Right cardiac atrium (tissue), 5 donors: ENCODE measurements at regions not wholly inside any gene's neighbourhood (a gene's known extent, or its start where the extent isn't known, plus 50 kb on each side); places are given as distances from the start of the nearest gene placed in this dataset.
A peak's percentile ranks its signal among the peaks of the same experiment; 100 is the strongest.

Source experiments
- ATAC-seq, 2 donors: fragments of 200-7000 bp; cut with Tn5 transposase; one replicate each; pipeline versions ENCODE4 v1.8.0 to v1.9.1; 2020; ENCODE audit warnings: moderate library complexity in 2 of 2, mild to moderate bottlenecking in 1 of 2
- DNase-seq, 3 donors: peaks; one replicate each; pipeline ENCODE4 v3.0.0-alpha.2; 2020
- H3K27ac ChIP-seq: one replicate; pipeline ENCODE4 v1.5.1; 2013; ENCODE audit warnings: mild to moderate bottlenecking, low read length, control low read depth, moderate library complexity
- H3K27me3 ChIP-seq: one replicate; pipeline ENCODE4 v1.6.1; 2013; ENCODE audit not compliant: control insufficient read depth, insufficient read depth
- H3K4me1 ChIP-seq: one replicate; pipeline ENCODE4 v1.6.1; 2013; ENCODE audit warnings: low read length; ENCODE audit not compliant: control insufficient read depth, insufficient read depth
- H3K4me3 ChIP-seq: one replicate; pipeline ENCODE4 v1.5.1; 2013; ENCODE audit warnings: low read length, control low read depth
- H3K9me3 ChIP-seq: one replicate; pipeline ENCODE4 v1.6.1; 2013; ENCODE audit warnings: low read length; ENCODE audit not compliant: control insufficient read depth
- WGBS: extraction: QIAGEN DNeasy Blood & Tissue Kit; methylation state at CpG from one replicate; pipeline ENCODE4 v1.1.7; 2013; 5-methylcytosine and 5-hydroxymethylcytosine counted together
- intact Hi-C, 4 donors: fragments of 100-400 bp; cut with DNase I; formaldehyde crosslinking; loops; one replicate each; pipeline versions ENCODE4 v1.11.0 to v1.14.0; 2022 to 2023
- donor health status: healthy with polysubstance abuse.
- donor health status: DM: no; HTN: yes; CAD: no.
- donor health status: DM: no; HTN: no; CAD: no.
- donor health status: DM: no; HTN: yes; CAD: no; lungs with severe emphysema.
- donor health status: DM: yes; HTN: yes; CAD: no.

DNA sequence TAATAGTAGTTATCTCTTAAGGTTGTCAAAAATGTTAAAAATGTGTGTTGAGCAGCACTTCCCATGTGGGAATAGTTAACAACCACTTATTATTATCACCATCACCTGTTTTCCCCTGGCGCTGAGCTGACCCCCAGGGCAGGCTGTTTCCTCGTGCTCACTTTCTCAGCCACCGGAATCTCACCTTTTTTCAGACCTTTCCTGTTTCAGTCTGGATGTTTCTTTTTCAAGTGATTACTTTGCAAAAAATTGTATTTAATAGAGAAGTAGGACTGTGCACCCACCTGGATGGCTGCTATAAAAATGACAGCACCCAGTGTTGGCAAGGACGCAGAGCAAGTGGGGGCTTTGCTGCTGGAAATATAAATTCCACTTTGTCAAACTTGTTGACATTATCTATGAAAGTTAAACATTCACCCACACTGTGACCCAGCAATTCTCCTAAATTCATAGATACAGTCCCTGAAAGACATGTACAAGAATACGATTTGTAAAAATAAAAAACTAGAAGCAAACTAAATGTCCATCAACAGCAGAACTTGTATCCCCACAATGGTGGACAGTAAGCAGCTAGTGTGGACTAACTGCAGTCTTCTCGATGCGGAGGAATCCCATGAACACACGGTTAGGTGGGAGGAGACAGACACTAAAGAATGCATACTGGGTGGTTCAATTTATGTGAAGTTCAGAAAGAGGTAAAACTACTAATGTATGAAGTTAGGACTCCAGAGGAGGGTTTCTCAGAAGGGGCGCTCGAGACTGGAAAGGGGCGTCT is 66.5 kb downstream of the SOWAHC start:
- Histone ChIP-seq H3K9me3 (no peaks in the 10 kb centered on the region), H3K27me3 (no peaks in the 10 kb centered on the region), H3K4me1 (peaks cover 3% of the 10 kb centered on the region), H3K4me3 (no peak overlapping the region), H3K27ac (no peak overlapping the region)
- DNase-seq: no peak
- intact Hi-C loops: no loop called here
- WGBS: 80% methylated on average over 11 of the region's 11 CpGs
- ATAC-seq: no peak

DNA sequence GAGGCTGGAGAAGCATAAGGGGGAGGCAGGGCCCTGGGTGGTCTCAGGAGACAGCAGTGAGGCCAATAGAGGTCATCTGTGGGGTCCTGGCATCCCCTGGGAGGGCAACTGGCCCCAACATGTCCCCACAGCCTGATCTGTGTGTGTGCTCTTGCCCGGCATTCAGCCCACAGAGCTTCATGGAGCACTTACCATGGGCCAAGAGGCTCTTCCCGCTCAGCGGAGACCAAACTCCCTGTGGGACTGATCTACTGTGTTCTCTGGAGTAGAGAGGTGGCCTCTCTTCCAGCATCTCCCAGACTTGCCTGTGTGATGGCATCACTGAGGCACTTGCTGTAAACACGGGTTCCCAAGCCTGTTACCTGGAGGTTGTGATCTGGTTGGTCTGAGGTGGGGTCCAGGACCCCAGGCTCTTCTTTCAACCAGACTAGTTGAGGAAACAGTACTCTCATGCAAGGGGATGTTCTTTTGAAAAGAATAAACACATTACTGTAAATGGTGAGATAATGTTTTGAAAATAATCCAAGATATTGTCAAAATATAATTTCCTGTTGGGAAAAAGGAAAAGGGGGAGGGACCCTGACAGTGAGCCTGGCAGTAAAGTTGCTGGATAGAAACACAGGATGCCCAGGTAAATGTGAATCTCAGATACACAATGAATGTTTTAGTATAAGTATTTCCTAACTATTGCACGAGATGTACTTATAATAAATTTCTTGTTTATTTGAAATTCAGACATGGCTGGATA is 67.6 kb downstream of the SOWAHC start:
- Histone ChIP-seq H3K4me1 (peaks cover 3% of the 10 kb centered on the region), H3K27ac (peak overlapping the region; percentile 61), H3K27me3 (no peaks in the 10 kb centered on the region), H3K4me3 (no peak overlapping the region), H3K9me3 (no peaks in the 10 kb centered on the region)
- intact Hi-C loops: no loop called here
- no peak for DNase-seq
- 62% methylated on average over 5 of the region's 5 CpGs for WGBS
- ATAC-seq: peak in 1 of 2 donors; percentile 22

DNA sequence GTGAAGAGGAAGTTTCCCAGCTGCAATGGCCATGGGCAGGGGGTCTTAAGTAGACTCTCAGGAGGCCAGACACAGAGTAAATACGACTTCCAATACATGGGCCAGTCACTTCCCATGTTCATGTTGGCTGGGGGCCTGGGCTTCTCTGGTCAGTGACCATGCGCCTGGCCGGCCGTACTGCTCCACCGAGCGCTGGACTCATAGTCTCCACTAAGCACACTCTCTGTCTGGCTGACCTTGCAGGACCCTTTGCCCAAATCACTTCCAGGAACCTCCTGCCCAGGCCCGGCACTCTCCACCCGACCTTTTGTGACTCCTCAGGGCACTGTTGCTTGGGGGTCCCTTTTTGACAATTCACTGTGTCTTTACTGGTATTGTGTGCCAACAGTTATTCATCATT is 69.3 kb downstream of the SOWAHC start:
- ATAC-seq: no peak
- Histone ChIP-seq H3K4me1 (peaks cover 3% of the 10 kb centered on the region), H3K27ac (no peak overlapping the region), H3K27me3 (no peaks in the 10 kb centered on the region), H3K4me3 (no peak overlapping the region), H3K9me3 (no peaks in the 10 kb centered on the region)
- WGBS: 80% methylated on average over 8 of the region's 8 CpGs
- DNase-seq: no peak
- intact Hi-C loops: no loop called here

DNA sequence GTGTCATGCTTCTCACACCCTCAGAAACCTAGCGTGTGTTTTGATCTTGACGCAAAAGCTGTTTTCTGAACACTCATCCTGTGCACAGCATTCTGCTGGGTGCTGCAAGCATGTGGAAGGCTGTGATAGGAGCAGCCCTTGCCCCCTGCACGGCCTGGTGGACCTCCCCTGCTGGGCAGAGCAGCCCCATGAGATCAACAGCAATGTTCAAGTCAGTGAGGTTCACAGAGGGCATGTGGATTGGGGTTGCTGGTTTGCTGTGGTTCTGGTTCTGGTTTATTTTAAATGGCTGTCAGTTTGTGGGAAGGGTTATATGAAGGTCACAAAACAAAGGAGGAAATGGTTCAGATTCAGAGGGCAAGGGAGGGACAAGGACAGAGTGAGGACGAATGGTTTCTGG is 71.3 kb downstream of the SOWAHC start:
- intact Hi-C loops: no loop called here
- Histone ChIP-seq H3K9me3 (no peaks in the 10 kb centered on the region), H3K4me3 (no peak overlapping the region), H3K27ac (no peak overlapping the region), H3K4me1 (peaks cover 4% of the 10 kb centered on the region), H3K27me3 (no peaks in the 10 kb centered on the region)
- ATAC-seq: no peak
- no peak for DNase-seq
- 77% methylated on average over 4 of the region's 4 CpGs for WGBS

DNA sequence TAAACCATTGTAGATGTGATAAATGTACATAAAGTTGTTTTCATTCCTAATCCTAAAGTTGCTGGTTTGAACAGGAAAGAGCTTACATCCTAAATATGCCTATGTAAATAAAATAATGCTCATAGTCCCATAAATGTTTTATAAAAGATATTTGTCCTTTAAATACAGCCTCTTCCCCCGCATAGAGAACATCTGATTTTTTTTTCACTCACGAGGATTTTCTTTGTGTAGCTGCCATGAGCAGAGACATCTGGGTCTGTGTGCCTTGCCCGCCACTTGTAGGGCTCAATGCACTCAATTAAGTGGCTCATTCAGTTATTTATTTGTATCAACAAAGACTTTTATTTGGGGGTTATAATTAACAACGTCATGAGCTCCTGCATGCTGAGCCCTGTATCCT is 72.8 kb downstream of the SOWAHC start:
- H3K4me3 ChIP-seq: no peak overlapping the region
- intact Hi-C loops: no loop called here
- WGBS: 82% methylated on average over 4 of the region's 4 CpGs
- H3K4me1 ChIP-seq: peaks cover 10% of the 10 kb centered on the region
- ATAC-seq (no peak), DNase-seq (no peak)
- H3K27me3 ChIP-seq: no peaks in the 10 kb centered on the region
- no peak overlapping the region for H3K27ac ChIP-seq
- no peaks in the 10 kb centered on the region for H3K9me3 ChIP-seq

DNA sequence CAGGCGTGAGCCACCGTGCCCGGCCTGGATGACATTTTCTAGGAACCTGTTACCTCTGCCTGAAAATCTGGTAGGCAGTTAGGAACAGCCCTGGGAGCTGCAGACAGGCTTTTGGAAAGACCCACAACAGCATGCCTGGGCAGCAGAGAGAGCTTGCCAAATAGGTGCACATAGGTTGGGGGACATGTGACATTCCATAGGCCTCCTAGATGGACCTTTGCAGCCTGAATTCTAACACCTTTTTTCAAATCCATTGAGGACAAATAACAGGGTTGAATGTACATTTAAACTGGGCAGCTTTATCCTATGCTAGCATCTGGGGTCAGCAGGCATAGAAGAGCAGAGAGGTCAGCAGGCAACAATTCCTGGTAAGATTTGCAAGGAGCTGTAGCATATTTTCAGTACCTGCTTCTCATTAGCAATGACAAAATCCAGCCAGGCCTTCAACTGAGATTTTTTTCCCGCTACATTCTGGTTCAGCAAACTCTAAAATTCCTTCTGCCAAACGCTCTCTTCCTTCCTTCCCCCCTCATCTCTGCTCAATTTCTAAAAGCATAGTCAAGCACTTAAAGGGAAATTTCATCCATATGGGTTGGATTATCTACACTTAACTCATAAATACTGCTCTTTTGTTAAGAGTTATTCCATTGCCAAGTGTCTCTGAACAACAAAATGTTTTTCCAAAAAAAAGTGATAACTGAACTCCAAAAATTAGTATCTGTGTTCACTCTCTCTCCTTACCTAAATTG is 75.2 kb downstream of the SOWAHC start:
- Histone ChIP-seq H3K27me3 (no peaks in the 10 kb centered on the region), H3K9me3 (no peaks in the 10 kb centered on the region), H3K27ac (no peak overlapping the region), H3K4me3 (no peak overlapping the region), H3K4me1 (peaks cover 10% of the 10 kb centered on the region)
- peak in 1 of 3 donors; percentile 17 for DNase-seq
- intact Hi-C loops: no loop called here
- WGBS: 63% methylated on average over 5 of the region's 5 CpGs
- no peak for ATAC-seq

DNA sequence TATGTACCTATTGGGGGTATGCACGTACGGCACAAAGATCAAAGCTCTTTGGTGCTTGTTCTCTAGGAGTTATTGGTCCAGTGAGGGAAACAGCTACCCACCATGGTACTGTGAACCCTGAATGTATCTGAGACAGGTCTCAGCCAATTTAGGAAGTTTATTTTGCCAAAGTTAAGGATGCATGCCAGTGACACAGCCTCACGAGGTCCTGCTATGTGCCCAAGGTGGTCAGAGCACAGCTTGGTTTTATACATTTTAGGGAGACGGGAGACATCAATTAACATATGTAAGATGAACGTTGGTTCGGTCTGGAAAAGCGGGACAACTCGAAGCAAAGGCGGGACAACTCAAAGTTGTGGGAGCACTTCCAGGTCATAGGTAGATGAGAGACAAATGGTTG is 75.8 kb downstream of the SOWAHC start:
- intact Hi-C loops: loop anchor here in 1 of 4 donors (10.0 kb wide), 1 partner anchor 65 kb away; no protein-coding TSS in a partner anchor
- DNase-seq (peak in 1 of 3 donors; percentile 1), ATAC-seq (no peak)
- 93% methylated on average over 9 of the region's 9 CpGs for WGBS
- Histone ChIP-seq H3K9me3 (no peaks in the 10 kb centered on the region), H3K4me3 (no peak overlapping the region), H3K27me3 (no peaks in the 10 kb centered on the region), H3K4me1 (peaks cover 10% of the 10 kb centered on the region), H3K27ac (no peak overlapping the region)

DNA sequence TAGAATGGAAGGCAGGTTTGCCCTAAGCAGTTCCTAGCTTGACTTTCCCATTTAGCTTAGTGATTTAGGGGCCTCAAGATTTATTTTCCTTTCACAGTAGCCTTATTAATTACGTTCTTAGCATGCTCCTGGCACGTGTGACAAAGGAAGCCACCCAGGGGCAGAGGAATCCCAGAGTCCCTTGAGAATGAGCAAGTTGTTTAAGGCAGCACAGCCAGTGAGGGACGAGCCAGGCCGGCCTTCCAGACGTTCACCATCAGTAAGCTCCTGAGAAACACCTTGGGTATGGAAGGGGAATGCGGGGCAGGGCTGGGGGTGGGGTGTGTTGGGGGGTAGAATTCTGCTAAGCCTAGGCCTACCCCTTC is 76.3 kb downstream of the SOWAHC start:
- intact Hi-C loops: loop anchor here in 1 of 4 donors (10.0 kb wide), 1 partner anchor 66 kb away; no protein-coding TSS in a partner anchor
- H3K4me3 ChIP-seq: no peak overlapping the region
- H3K9me3 ChIP-seq: no peaks in the 10 kb centered on the region
- ATAC-seq: no peak
- peak overlapping the region; percentile 85 for H3K27ac ChIP-seq
- no peaks in the 10 kb centered on the region for H3K27me3 ChIP-seq
- H3K4me1 ChIP-seq: peaks cover 10% of the 10 kb centered on the region
- DNase-seq: peak in 1 of 3 donors; percentile 36
- WGBS: 54% methylated on average over 6 of the region's 6 CpGs

DNA sequence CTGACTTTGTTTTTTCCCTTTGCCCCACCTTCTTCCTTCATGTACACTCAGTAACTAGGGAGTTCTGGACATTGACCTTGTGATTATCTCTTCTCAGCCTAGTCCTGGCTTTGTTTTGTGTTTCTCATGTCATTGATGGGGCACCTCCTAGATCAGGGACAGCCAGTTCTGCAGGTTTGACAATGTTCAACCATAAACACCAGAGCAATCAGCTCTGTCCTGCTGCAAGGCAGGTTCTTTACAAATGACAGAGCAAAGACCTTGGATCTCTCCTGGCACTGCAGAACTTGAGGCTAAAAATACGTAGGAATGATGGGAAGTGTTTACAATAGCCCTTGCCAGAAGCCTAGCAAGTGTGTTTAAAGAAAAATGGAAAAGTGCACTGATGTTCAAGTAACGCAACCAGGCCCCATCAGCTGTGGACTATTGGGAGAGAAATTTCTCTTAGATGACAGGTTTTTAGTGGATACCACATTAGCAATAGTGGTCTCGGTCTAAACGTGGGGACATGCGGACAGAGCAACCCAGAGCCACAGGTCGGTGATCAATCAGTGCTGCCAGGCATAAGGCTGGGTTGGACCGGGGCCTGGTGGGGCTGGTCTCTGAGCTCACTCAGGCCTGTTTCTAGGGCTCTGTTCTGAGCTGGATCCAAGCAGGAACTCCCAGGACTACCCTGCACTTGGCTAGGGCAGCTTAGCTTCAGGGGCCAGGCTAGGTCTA is 76.8 kb downstream of the SOWAHC start:
- WGBS: 33% methylated on average over 7 of the region's 7 CpGs
- H3K4me1 ChIP-seq: peaks cover 10% of the 10 kb centered on the region

DNA sequence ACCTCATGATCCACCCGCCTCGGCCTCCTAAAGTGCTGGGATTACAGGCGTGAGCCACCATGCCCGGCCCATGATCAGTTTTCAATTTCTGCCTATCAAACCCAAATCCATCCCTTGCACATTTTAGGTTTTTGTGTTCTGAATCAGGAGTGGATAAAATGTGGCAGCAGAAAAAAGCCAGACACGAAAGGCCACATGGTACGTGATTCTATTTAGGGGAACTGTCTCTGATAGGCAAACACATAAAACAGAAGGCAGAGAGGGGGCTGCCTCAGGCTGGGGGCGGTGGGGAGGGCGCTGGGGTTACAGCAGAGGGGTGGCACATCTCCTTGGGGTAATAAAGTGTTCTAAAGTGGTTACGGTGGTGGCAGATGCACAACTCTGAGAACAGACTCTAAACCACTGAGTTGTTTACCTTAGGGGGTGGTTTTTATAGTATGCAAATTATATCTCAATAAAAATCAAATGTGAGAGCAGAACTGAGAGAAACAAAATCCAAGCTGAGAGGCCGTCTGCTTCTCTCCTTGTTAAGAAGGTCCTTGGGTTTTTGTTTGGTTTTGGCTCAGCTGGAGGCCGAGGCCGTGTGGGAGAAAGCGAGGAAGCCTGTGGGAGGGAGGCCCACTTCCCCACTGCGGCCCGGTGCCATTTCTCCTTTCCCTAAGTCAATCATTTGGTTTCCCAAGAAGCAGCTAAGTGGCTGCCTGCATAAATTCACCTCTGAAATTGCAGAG is 78.0 kb downstream of the SOWAHC start:
- no peaks in the 10 kb centered on the region for H3K27me3 ChIP-seq
- no peak overlapping the region for H3K4me3 ChIP-seq
- H3K9me3 ChIP-seq: no peaks in the 10 kb centered on the region
- peaks cover 10% of the 10 kb centered on the region for H3K4me1 ChIP-seq
- no peak overlapping the region for H3K27ac ChIP-seq
- DNase-seq (no peak), ATAC-seq (peak in 1 of 2 donors; percentile 15)
- 68% methylated on average over 15 of the region's 15 CpGs for WGBS
- intact Hi-C loops: loop anchor here in 1 of 4 donors (10.0 kb wide), 1 partner anchor 67 kb away; no protein-coding TSS in a partner anchor

More for the DNA sequence above, 76.8 kb downstream of the SOWAHC start:
- DNase-seq (peak; percentile 28 to 86 (median 78)), ATAC-seq (peak; percentile 75 to 89)
- no peaks in the 10 kb centered on the region for H3K9me3 ChIP-seq
- intact Hi-C loops: loop anchor here in 1 of 4 donors (10.0 kb wide), 1 partner anchor 66 kb away; no protein-coding TSS in a partner anchor
- H3K27me3 ChIP-seq: no peaks in the 10 kb centered on the region
- H3K4me3 ChIP-seq: no peak overlapping the region
- H3K27ac ChIP-seq: peak overlapping the region; percentile 85
